GM18499 (cell line): ENCODE measurements at regions not wholly inside any gene's neighbourhood (a gene's known extent, or its start where the extent isn't known, plus 50 kb on each side); places are given as distances from the start of the nearest gene placed in this dataset.

ENCODE experiments used
- ATAC-seq: cut with Tn5 transposase; IDR thresholded peaks from one replicate; pipeline ENCODE4 v1.9.1; 2021; ENCODE audit warnings: moderate number of reproducible peaks; ENCODE audit not compliant: insufficient read depth, unreplicated experiment

DNA sequence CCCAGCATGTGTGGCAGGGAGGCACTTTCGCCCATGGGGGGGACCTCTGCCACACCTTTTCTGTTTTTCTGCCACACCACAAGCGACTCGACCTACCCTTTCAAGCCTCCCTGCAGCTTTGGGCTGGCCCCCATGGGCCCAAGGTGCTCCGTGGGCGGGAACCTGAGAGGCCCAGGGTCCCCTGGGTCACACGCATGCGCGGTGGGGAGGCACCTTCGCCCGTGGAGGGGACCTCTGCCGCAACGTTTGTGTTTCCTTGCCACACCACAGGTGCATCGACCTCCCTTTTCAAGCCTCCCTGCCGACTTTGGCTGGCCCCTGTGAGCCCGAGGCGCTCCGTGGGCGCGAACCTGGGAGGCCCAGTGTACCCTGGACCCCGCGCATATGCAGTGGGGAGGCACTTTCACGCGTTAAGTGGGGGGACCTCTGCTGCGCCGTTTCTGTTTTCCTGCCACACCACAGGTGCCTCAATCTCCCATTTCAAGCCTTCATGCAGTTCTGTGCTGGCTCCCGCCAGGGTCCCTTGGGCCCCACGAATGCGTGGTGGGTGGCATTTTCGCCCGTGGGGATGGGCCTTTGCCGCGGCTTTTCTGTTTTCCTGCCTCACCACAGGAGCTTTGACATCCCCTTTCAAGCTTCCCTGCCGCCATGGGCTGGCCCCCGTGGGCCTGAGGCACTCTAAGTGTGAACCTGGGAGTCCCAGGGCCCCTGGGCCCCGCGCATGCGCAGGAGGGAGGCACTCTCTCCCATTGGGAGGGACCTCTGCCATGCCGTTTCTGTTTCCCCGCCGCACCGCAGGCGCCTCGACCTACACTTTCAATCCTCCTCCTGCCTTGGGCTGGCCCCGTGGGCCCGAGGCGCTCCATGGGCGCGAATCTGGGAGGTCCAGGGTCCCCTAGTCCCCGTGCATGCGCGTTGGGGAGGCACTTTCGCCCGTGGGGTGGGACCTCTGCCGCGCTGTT is 332.2 kb downstream of the ALG10 start:
- no peak for ATAC-seq

DNA sequence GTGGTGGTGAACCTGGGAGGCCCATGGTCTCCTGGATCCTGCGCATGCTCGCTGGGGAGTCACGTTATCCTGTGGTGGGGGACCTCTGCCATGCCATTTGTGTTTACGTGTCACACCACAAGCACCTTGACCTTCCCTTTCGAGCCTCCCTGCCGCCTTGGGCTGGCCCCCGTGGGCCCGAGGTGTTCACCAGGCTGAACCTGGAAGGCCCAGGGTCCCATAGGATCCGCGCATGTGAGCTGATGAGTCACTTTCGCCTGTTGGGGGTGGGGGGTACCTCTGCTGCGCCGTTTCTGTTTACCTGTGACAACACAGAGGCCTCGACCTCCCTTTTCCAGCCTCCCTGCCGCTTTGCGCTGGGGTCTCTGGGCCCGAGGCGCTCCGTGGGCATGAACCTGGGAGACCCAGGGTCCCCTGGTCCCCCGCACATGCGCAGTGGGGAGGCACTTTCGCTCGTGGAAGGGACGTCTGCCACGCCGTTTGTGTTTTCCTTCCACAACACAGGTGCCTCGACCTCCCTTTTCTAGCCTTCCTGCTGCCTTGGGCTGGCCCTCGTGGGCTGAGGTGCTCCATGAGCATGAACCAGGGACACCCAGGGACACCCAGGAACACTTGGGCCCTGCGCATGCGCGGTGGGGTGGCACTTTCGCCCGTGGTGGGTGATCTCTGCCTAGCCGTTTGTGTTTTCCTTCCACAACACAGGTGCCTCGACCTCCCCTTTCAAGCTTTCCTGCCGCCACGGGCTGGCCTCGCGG is 334.1 kb downstream of the ALG10 start:
- no peak for ATAC-seq

DNA sequence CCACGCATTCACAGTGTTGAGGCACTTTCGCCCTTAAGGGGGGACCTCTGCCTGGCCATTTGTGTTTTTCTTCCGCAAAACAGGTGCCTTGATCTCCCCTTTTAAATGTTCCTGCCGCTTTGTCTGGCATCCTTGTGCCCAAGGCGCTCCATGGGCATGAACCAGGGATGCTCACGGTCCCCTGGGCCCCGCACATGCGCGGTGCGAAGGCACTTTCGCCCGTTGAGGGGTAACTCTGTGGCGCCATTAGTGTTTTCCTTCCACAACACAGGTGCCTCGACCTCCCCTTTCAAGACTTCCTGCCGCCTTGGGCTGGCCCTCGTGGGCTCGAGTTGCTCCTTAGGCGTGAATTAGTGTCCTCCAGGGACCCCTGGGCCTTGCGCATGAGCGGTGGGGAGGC is 335.5 kb downstream of the ALG10 start:
- no peak for ATAC-seq

DNA sequence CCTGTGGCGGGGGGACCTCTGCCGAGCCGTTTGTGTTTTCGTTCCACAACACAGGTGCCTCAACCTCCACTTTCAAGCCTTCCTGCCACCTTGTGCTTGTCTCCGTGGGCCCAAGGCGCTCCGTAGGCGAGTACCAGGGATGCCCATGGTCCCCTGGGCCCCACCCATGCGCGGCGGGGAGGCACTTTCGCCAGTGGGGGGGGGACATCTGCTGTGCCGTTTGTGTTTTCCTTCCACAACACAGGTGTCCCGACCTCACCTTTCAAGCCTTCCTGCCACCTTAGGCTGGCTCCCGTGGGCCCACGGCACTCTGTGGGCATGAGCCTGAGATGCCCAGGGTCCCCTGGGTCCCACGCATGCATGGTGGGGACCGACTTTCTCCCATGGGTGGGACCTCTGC is 335.9 kb downstream of the ALG10 start:
- ATAC-seq = no peak

DNA sequence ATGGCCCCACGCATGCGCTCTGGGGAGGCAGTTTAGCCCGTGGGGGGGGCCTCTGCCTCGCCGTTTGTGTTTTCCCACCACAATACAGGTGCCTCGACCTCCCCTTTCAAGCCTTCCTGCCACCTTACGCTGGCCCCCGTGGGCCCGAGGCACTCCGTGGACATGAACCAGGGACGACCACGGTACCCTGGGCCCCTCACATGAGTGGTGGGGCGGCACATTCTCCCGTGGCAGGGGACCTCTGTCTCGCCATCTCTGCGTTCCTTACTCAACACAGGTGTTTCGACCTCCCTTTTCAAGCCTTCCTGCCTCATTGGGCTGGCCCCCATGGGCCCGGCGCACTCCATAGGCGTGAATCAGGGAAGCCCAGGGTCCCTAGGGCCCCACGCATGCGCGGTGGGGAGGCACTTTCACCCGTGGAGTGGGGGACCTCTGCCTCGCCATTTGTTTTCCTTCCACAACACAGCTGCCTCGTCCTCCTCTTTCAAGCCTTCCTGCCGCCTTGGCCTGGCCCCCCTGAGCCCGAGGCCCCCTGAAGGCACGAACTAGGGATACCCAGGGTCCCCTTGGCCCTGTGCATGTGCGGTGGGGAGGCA is 339.5 kb downstream of the ALG10 start:
- no peak for ATAC-seq

DNA sequence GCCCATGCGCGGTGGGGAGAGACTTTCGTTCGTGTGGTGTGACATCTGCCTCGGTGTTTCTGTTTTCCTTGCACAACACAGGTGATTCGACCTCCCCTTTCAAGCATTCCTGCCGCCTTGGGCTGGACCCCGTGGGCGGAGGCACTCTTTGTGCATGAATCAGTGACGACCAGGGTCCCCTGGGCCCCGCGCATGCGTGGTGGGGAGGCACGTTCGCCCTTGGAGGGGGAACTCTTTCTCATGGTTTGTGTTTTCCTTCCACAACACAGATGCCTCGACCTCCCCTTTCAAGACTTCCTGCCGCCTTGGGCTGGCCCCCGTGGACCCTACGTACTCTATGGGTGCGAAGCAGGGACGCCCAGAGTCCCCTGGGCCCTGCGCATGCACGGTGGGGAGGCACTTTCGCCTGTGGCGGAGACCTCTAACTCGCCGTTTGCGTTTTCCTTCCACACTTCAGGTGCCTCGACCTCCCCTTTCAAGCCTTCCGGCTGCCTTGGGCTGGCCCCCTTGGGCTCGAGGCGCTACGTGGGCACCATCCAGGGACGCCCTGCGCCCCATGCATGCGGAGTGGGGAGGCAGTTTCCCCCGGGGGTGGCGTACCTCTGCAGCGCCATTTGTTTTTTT is 340.9 kb downstream of the ALG10 start:
- no peak for ATAC-seq

DNA sequence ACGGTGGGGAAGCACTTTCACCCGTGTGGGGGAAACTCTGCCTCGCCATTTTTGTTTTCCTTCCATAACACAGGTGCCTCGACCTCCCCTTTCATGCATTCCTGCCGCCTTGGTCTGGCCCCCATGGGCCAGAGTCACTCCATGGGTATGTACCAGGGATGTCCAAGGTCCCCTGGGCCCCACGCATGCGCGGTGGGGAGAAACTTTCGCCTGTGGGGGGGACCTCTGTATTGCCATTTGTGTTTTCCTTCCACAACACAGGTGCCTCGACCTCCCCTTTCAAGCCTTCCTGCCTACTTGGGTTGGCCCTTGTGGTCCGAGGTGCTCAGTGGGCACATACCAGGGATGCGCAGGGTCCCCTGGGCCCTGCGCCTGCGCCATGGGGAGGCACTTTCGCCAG is 345.8 kb downstream of the ALG10 start:
- ATAC-seq = no peak

DNA sequence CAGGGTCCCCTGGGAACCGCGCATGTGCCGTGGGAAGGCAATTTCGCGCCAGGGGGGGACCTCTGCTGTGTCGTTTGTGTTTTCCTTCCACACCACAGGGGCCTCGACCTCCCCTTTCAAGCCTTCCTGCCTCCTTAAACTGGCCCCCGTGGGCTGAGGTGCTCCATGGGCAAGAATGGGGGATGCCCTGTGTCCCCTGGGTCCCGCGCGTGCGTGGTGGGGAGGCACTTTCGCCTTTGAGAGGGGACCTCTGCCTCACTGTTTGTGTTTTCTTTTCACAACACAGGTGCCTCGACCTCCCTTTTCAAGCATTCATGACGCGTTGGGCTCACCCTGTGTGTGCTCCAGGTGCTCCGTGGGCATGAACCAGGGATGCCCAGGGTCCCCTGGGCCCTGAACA is 348.8 kb downstream of the ALG10 start:
- ATAC-seq = no peak

DNA sequence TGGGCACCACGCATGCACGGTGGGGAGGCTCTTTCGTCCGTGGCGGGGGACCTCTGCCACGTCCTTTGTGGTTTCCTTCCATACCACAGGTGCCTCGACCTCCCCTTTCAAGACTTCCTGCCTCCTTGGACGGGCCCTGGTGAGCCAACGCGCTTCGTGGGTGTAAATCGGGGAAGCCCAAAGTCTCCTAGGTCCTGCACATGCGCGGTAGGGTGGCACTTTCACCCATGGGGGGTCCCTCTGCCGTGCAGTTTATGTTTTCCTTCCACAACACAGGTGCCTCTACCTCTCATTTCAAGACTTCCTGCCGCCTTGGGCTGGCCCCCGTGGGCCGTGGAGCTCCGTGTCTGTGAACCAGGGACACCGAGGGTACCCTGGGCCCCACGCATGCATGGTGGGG is 349.7 kb downstream of the ALG10 start:
- no peak for ATAC-seq

DNA sequence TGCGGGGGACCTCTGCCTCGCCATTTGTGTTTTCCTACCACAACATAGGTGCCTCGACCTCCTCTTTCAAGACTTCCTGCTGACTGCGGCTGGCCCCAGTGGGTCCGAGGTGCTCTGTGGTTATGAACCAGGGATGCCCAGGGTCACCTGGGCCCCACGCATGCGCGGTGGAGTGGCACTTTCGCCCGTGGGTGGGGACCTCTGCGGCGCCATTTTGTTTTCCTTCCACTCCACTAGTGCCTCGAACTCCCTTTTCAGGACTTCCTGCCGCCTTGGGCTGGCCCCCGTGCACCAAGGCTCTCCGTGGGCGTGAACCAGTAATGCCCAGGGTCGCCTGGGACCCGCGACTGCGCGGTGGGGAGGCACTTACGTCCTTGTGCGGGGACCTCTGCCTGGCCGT is 351.6 kb downstream of the ALG10 start:
- no peak for ATAC-seq

DNA sequence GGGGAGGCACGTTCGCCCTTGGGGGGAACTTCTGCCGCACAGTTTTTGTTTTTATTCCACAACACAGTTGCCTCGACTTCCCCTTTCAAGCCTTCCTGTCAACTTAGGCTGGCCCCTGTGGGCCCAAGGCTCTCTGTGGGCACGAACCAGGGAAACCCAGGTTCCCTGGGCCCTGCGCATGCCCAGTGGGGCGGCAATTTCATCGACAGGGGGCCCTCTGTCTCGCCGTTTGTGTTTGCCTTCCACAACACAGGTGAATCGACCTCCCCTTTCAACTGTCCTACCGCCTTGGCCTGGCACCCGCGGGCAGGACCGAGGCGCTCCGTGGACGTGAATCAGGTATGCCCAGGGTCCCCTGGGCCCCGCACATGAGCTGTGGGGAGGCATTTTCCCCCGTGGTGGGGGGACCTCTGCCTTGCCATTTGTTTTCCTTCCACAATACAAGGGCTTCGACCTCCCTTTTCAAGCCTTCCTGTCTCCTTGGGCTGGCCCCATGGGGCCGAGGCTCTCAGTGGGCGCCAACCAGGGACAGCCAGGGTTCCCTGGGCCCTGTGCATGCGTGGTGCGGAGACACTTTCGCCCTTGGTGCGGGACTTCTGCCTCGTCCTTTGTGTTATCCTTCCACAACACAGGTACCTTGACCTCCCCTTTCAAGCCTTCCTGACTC is 354.0 kb downstream of the ALG10 start:
- no peak for ATAC-seq

DNA sequence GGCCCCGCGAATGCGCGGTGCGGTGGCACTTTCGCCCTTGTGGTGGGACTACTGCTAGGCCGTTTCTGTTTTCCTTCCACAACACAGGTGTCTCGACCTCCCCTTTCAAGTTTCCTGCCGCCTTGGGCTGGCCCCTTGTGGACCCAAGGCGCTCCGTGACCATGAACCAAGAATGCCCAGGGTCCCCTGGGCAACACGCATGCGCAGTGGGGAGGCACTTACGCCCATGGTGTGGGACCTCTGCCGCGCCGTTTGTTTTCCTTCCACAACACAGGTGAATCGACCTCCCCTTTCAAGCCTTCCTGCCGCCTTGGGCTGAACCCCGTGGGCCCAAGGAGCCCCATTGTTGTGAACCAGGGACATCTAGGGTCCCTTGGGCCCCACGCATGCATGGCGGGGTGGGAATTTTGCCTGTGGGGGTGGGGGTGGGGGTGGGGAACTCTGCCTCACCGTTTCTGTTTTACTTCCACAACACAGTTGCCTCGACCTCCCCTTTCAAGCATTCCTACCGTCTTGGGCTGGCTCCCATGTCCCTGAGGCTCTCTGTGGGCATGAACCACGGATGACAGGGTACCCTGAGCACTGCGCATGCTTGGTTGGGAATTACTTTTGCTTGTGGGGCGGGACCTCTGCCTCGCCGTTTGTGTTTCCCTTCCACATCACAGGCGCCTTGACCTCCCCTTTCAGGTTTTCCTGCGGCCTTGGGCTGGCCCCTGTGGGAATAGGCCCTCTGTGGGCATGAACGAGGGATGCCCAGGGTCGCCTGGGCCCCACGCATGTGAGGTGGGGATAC is 355.1 kb downstream of the ALG10 start:
- ATAC-seq = no peak

DNA sequence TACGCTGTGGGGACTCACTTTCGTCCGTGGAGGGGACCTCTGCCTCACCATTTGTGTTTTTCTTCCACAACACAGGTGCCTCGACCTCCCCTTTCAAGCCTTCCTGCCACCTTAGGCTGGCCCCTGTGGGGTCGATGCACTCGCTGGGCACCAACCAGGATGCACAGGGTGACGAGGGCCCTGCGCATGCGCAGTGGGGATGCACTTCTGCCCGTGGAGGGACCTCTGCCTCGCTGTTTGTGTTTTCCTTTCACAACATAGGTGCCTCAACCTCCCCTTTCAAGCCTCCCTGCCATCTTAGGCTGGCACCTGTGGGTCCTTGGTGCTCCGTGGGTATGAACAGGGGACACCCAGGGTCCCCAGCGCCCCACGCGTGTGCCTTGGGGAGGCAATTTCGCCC is 356.8 kb downstream of the ALG10 start:
- no peak for ATAC-seq

DNA sequence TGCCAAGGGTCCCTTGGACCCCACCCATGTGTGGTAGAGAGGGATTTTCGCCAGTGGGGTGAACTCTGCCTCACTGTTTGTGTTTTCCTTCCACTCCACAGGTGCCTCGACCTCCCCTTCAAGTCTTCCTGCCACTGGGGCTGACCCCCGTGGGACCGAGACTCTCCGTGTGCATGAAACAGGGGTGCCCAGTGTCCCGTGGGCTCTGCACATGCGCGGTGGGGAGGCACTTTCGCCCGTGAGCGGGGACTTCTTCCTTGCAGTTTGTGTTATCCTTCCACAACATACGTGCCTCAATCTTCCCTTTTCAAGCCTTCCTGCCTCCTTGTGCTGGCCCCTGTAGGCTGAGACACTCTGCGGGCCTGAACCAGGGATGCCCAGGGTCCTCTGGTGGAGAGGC is 362.4 kb downstream of the ALG10 start:
- no peak for ATAC-seq

DNA sequence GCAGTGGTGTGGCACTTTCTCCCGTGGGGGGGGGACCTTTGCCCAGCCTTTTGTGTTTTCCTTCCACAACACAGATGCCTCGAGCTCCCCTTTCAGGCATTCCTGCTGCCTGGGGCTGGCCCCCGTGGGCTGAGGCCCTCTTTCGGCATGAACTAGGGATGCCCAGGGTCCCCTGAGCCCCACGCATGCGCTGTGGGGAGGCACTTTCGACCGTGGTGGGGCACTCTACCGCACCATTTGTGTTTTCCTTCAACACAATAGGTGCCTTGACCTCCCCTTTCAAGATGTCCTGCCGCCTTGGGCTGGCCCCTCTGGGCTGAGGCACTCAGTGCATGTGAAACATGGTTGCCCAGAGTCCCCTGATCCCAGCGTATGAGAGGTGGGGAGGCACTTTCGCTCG is 363.7 kb downstream of the ALG10 start:
- ATAC-seq = no peak

DNA sequence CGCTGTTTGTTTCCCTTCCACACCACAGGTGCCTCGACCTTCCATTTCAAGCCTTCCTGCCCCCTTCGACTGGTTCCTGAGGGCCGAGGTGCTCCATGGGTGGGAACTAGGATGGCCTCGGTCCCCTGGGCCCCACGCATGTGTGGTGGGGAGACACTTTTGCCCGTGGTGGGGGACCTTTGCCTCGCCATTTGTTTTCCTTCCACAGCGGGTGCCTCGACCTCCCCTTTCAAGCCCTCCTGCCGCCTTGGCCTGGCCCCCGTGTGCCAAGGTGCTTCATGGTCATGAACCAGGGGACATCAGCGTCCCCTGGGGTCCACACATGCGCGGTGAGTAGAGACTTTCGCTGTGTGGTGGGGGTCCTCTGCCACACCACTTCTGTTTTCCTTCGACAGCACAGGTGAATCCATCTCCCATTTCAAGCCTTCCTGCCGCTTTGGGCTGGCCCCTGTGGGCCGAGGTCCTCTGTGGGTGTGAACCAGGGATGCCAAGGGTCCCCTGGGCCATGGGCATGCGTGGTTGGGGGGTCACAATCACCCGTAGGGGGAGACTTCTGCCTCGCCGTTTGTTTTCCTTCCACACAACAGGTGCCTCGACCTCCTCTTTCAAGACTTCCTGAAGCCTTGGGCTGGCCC is 364.4 kb downstream of the ALG10 start:
- ATAC-seq = no peak

DNA sequence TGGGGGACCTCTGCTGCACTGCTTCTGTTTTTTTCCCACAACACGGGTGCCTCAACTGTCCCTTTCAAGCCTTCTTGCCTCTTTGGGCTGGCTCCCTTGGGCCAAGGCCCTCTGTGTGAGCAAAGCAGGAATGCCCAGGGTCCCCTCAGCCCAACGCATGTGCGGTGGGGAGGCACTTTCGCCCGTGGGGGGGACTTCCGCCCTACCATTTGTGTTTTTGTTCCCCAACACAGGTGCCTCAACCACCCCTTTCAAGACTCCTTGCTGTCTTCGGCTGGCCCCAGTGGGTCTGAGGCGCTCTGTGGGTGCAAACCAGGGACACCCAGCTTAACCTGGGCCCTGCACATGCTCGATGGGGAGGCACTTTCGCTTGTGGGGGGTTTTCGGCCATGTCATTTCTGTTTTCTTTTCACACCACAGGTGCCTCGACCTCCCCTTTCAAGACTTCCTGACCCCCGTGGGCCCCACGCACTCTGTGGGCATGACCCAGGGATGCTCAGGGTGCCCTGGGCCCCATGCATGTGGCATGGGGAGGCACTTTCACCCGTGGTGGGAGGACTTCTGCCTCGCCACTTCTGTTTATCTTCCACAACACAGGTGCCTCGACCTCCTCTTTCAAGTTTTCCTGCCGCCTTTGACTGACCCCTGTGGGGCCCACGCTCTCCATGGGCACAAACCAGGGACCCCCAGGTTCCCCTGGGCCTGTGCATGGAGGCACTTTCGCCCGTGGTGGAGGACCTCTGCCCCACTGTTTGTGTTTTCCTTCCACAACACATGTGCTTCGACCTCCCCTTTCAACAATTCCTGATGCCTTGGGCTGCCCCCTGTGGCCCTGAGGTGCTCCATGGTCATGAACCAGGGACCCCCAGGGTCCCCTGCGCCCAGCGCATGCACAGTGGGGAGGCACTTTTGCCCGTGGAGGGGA is 365.7 kb downstream of the ALG10 start:
- ATAC-seq = no peak
